ENCODE measurements at regions not wholly inside any gene's neighbourhood (a gene's known extent, or its start where the extent isn't known, plus 50 kb on each side); places are given as distances from the start of the nearest gene placed in this dataset.

DNA sequence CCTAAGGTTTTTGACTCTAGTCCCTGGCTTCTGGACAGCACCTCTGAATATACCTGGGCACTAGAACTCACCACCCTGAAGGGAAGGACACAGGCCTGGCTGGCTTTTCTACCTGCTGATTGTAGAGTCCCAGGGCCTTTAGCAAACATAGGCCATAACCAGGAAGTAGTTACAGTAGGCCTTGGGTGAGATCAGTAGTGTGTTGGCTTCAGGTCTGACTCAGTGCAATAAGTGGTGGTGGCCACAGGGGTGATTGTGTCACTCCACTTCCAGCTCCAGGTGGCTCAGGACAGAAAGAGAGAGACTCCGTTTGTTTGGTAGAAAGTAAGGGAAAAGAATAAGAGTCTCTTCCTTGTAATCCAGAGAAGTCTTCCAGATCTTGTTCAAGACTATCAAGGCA is 101.7 kb upstream of the LGALSL start:
- Histone ChIP-seq H3K4me1 (ENCODE audit: control insufficient read depth in 5 of 5, insufficient read depth in 5 of 5, low read length in 5 of 5) (peaks cover 0 to 8% (median 0%) of the 10 kb centered on the region in 5 donors), H3K9ac (ENCODE audit: insufficient read depth in 1 of 2, low read length in 2 of 2) (no peak overlapping the region), H3K4me3 (no peak overlapping the region), H3K36me3 (ENCODE audit: control insufficient read depth in 4 of 4, insufficient read depth in 4 of 4, low read length in 4 of 4) (no peaks in the 10 kb centered on the region), H3K27ac (ENCODE audit: low read depth in 1 of 2, low read length in 1 of 2) (no peak overlapping the region), H3K27me3 (ENCODE audit: control insufficient read depth in 3 of 3, insufficient read depth in 3 of 3, low read length in 2 of 3) (no peaks in the 10 kb centered on the region), H3K9me3 (ENCODE audit: control insufficient read depth in 4 of 4, insufficient read depth in 3 of 4, low read length in 3 of 4) (peaks cover 0 to 3% (median 0%) of the 10 kb centered on the region in 4 donors)
- WGBS, 2 donors = 75 to 91% methylated on average over 1 of the region's 1 CpG
- ATAC-seq (ENCODE audit: insufficient read depth, low FRiP score) = peak; percentile 71
- TF ChIP-seq, protein P1, sequence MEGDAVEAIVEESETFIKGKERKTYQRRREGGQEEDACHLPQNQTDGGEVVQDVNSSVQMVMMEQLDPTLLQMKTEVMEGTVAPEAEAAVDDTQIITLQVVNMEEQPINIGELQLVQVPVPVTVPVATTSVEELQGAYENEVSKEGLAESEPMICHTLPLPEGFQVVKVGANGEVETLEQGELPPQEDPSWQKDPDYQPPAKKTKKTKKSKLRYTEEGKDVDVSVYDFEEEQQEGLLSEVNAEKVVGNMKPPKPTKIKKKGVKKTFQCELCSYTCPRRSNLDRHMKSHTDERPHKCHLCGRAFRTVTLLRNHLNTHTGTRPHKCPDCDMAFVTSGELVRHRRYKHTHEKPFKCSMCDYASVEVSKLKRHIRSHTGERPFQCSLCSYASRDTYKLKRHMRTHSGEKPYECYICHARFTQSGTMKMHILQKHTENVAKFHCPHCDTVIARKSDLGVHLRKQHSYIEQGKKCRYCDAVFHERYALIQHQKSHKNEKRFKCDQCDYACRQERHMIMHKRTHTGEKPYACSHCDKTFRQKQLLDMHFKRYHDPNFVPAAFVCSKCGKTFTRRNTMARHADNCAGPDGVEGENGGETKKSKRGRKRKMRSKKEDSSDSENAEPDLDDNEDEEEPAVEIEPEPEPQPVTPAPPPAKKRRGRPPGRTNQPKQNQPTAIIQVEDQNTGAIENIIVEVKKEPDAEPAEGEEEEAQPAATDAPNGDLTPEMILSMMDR (IDR thresholded peaks at IDR 0.05; ENCODE audit: control extremely low read depth, extremely low read depth) = no peak
- no peak for DNase-seq

DNA sequence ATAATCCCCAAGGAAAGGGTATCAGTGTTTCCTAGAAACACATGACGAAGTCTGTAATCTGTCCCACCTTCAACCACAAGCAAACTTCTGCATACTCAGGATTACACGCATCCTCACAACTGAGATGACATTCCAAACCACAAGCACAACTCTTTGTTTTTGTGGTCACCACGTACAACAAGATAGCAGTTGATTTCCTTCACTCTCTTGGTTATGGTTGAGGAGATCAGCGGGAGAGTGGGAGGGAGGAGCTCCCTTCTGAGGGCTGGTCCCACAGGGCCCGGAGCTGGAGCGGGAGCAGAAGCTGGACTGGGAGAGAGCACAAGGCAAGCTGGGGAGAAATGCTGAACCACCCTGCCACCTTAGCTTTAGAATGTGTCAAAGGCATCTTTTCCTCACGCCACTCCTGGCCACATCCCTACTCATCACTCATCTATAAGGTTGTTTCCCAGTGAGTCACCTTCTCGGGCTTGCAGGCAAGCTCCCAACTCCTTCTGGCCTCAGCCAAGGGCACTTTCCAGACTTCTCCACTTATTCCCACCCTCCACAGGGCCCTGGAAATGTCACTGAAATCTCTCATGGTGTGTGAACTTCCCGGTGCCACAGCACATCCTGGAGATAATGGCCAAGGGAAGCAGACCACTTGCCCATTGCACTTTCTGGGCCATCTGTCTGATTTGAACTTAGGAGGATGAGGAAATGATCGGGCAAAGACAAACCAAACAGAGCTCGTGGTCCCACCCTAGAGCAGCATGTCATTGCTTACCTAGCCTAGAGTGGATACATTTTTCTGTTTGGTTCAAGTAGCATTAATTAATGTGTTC is 98.9 kb upstream of the LGALSL start:
- Histone ChIP-seq H3K9ac (ENCODE audit: insufficient read depth in 1 of 2, low read length in 2 of 2) (no peak overlapping the region), H3K4me1 (ENCODE audit: control insufficient read depth in 5 of 5, insufficient read depth in 5 of 5, low read length in 5 of 5) (peaks cover 0 to 8% (median 0%) of the 10 kb centered on the region in 5 donors), H3K27ac (ENCODE audit: low read depth in 1 of 2, low read length in 1 of 2) (peak overlapping the region in 1 of 2 donors; percentile 18), H3K4me3 (no peak overlapping the region), H3K27me3 (ENCODE audit: control insufficient read depth in 3 of 3, insufficient read depth in 3 of 3, low read length in 2 of 3) (no peaks in the 10 kb centered on the region), H3K9me3 (ENCODE audit: control insufficient read depth in 4 of 4, insufficient read depth in 3 of 4, low read length in 3 of 4) (peaks cover 0 to 3% (median 0%) of the 10 kb centered on the region in 4 donors), H3K36me3 (ENCODE audit: control insufficient read depth in 4 of 4, insufficient read depth in 4 of 4, low read length in 4 of 4) (no peaks in the 10 kb centered on the region)
- DNase-seq = no peak
- no peak for ATAC-seq (ENCODE audit: insufficient read depth, low FRiP score)
- 58 to 61% methylated on average over 11 of the region's 11 CpGs for WGBS, 2 donors
- TF ChIP-seq, protein P1 (IDR thresholded peaks at IDR 0.05; ENCODE audit: control extremely low read depth, extremely low read depth) = no peak

DNA sequence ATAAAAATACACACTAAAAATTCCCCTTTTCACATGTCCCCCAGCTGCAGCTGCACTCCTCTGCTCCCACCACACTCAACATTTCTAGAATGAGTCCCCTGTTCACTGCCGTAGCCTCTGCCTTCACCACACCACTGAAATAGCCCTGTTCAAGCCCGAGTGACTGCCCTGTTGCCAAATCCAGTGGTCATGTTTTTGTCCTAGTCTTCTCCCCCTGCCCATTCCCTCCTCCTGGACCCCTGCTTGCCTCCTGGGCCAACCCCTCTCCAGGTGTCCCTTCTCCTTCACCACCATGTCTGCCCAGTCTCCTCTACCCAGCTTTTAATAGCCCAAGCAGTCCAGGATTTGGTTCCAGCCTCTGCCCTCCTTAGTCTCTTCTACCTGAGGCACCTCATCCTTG is 97.1 kb upstream of the LGALSL start:
- DNase-seq = no peak
- Histone ChIP-seq H3K9ac (ENCODE audit: insufficient read depth in 1 of 2, low read length in 2 of 2) (no peak overlapping the region), H3K36me3 (ENCODE audit: control insufficient read depth in 4 of 4, insufficient read depth in 4 of 4, low read length in 4 of 4) (no peaks in the 10 kb centered on the region), H3K27me3 (ENCODE audit: control insufficient read depth in 3 of 3, insufficient read depth in 3 of 3, low read length in 2 of 3) (no peaks in the 10 kb centered on the region), H3K4me1 (ENCODE audit: control insufficient read depth in 5 of 5, insufficient read depth in 5 of 5, low read length in 5 of 5) (peaks cover 0 to 8% (median 0%) of the 10 kb centered on the region in 5 donors), H3K4me3 (no peak overlapping the region), H3K27ac (ENCODE audit: low read depth in 1 of 2, low read length in 1 of 2) (no peak overlapping the region), H3K9me3 (ENCODE audit: control insufficient read depth in 4 of 4, insufficient read depth in 3 of 4, low read length in 3 of 4) (peaks cover 0 to 3% (median 0%) of the 10 kb centered on the region in 4 donors)
- no peak for ATAC-seq (ENCODE audit: insufficient read depth, low FRiP score)
- 89 to 95% methylated on average over 2 of the region's 2 CpGs for WGBS, 2 donors
- TF ChIP-seq, protein P1 (IDR thresholded peaks at IDR 0.05; ENCODE audit: control extremely low read depth, extremely low read depth) = no peak
